B cell (primary cell): ENCODE measurements at regions not wholly inside any gene's neighbourhood (a gene's known extent, or its start where the extent isn't known, plus 50 kb on each side); places are given as distances from the start of the nearest gene placed in this dataset.

Experiments used
- ATAC-seq: fragments of 200-7000 bp; cut with Tn5 transposase; one replicate; pipeline ENCODE4 v1.10.0; 2021; ENCODE audit warnings: low read depth, mild to moderate bottlenecking, moderate number of reproducible peaks, moderate library complexity
- CTCF ChIA-PET: fragments of 350-600 bp; sonication (Branson Sonifier 250); formaldehyde crosslinking; loops from one replicate; lab custom pipeline; 2021; ENCODE audit warnings: antibody characterized with exemption, inconsistent platforms; lab: Charles Lee
- POLR2A ChIA-PET: fragments of 350-600 bp; sonication (Branson Sonifier 250); formaldehyde crosslinking; loops from one replicate; lab custom pipeline; 2021; ENCODE audit warnings: antibody characterized with exemption; lab: Charles Lee
- DNase-seq: peaks from one replicate; pipeline ENCODE4 v3.0.0; 2013
- H2AFZ ChIP-seq: 2 replicates; pipeline ENCODE4 v1.6.1; 2012; ENCODE audit warnings: mild to moderate bottlenecking, low read depth, low read length; ENCODE audit not compliant: insufficient read depth, poor library complexity, severe bottlenecking
- H3K27ac ChIP-seq, 2 donors: 1 replicate in 1 of 2; 2 replicates in 1 of 2; pipeline ENCODE4 v1.5.1; 2012 to 2013; ENCODE audit warnings: low read length in 2 of 2, mild to moderate bottlenecking in 2 of 2, moderate library complexity in 1 of 2
- H3K27me3 ChIP-seq, 4 experiments: fragments of 200-600 bp in 1 of 4; sonication (generic) in 1 of 4; replicated peaks in 1 of 4; 1 replicate in 2 of 4; 2 replicates in 2 of 4; pipeline versions ENCODE4 v1.6.1 to v1.7.0; 2013 to 2016; ENCODE audit warnings: low read length in 3 of 4, mild to moderate bottlenecking in 2 of 4, mixed read lengths in 1 of 4, moderate library complexity in 1 of 4; ENCODE audit not compliant: insufficient read depth in 4 of 4, control insufficient read depth in 3 of 4; ENCODE audit errors: control extremely low read depth in 1 of 4
- H3K36me3 ChIP-seq, 2 experiments: replicated peaks in 1 of 2; 1 replicate in 1 of 2; 2 replicates in 1 of 2; pipeline versions ENCODE4 v1.6.1 to v1.7.1; 2013; ENCODE audit warnings: low read length in 1 of 2; ENCODE audit not compliant: insufficient read depth in 2 of 2, control insufficient read depth in 1 of 2; ENCODE audit errors: control extremely low read depth in 1 of 2, extremely low read depth in 1 of 2
- H3K4me1 ChIP-seq, 2 donors: fragments of 200-600 bp in 1 of 2; sonication (generic) in 1 of 2; 1 replicate in 1 of 2; 2 replicates in 1 of 2; pipeline versions ENCODE4 v1.5.1 to v1.6.1; 2013 to 2017; ENCODE audit warnings: low read length in 2 of 2; ENCODE audit not compliant: control insufficient read depth in 2 of 2, insufficient read depth in 2 of 2
- H3K4me2 ChIP-seq: replicated peaks from 2 replicates; pipeline ENCODE3; 2012; ENCODE audit warnings: mild to moderate bottlenecking, low read depth, low read length; ENCODE audit not compliant: poor library complexity, severe bottlenecking
- H3K4me3 ChIP-seq, 5 experiments: fragments of 200-600 bp in 1 of 5; sonication (generic) in 1 of 5; 1 replicate in 3 of 5; 2 replicates in 2 of 5; pipeline versions ENCODE4 v1.5.1 to v1.7.0; 2011 to 2016; ENCODE audit warnings: low read length in 4 of 5, mild to moderate bottlenecking in 4 of 5, low read depth in 2 of 5, control low read depth in 1 of 5, moderate library complexity in 1 of 5; ENCODE audit not compliant: insufficient read depth in 1 of 5; ENCODE audit errors: control extremely low read depth in 1 of 5, extremely low read depth in 1 of 5
- H3K79me2 ChIP-seq: fragments of 200-600 bp; sonication (generic); one replicate; pipeline ENCODE4 v1.6.0; 2016; ENCODE audit warnings: low read length; ENCODE audit not compliant: control insufficient read depth, insufficient read depth
- H3K9ac ChIP-seq: fragments of 200-600 bp; sonication (generic); 2 replicates; pipeline ENCODE4 v1.6.1; 2017; ENCODE audit warnings: mild to moderate bottlenecking, low read length, moderate library complexity
- H3K9me3 ChIP-seq, 3 donors: one replicate each; pipeline versions ENCODE4 v1.6.1 to v1.7.1; 2013; ENCODE audit warnings: low read length in 2 of 3; ENCODE audit not compliant: control insufficient read depth in 2 of 3, insufficient read depth in 1 of 3; ENCODE audit errors: control extremely low read depth in 1 of 3
- H4K20me1 ChIP-seq: 2 replicates; pipeline ENCODE4 v1.6.0; 2012; ENCODE audit warnings: mild to moderate bottlenecking, low read length; ENCODE audit not compliant: insufficient read depth, control insufficient read depth, poor library complexity, severe bottlenecking
- H3K27ac Mint-ChIP-seq: one replicate; pipeline ENCODE4 v1.8.0; 2021; ENCODE audit warnings: mixed read lengths
- H3K27me3 Mint-ChIP-seq: one replicate; pipeline ENCODE4 v1.8.0; 2021; ENCODE audit warnings: mixed read lengths
- H3K4me1 Mint-ChIP-seq: one replicate; pipeline ENCODE4 v1.8.0; 2021; ENCODE audit warnings: mixed read lengths
- H3K4me3 Mint-ChIP-seq: one replicate; pipeline ENCODE4 v1.8.0; 2021; ENCODE audit warnings: mixed read lengths
- H3K9me3 Mint-ChIP-seq: one replicate; pipeline ENCODE4 v1.8.0; 2022; ENCODE audit warnings: mixed read lengths; ENCODE audit not compliant: insufficient read depth
- EZH2 ChIP-seq: IDR thresholded peaks from 2 replicates; pipeline ENCODE4 v1.6.1; 2012; ENCODE audit warnings: borderline replicate concordance, low read depth, mild to moderate bottlenecking, moderate library complexity, low read length; ENCODE audit not compliant: insufficient read depth, poor library complexity, severe bottlenecking
- WGBS: methylation state at CpG from one replicate; pipeline ENCODE4 v1.1.5; 2013; ENCODE audit warnings: missing lambda C conversion rate; ENCODE audit not compliant: insufficient coverage; 5-methylcytosine and 5-hydroxymethylcytosine counted together
- intact Hi-C: fragments of 100-400 bp; cut with micrococcal nuclease; formaldehyde crosslinking; loops from one replicate; pipeline ENCODE4 v1.10.0; 2022
- TF ChIP-seq, protein P1 (sequence below): fragments of 200-600 bp; IDR thresholded peaks from one replicate; pipeline ENCODE4 v1.8.0; 2022; ENCODE audit warnings: antibody characterized with exemption, mild to moderate bottlenecking

DNA sequence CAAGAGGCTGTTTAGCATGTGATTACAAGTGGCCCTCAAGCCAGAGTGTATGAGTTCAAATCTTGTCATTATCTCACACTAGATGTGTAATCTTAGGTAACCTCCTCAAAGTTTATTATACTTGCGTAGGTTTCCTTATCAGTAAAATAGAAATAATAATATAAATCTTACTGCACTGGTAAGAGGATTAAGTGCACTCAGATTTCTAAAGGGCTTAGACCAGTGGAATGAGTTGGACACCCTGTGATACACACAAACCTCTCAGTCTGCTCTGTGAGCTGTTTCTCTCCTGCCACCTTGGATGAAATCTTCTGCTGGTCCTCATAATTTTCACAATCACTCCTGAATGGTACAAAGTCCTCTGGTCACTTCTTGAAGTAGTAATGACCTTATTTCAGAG is 145.4 kb upstream of the ZNF516 start:
- intact Hi-C loops = no loop called here
- no peak overlapping the region for H3K4me3 ChIP-seq
- ATAC-seq = no peak
- TF ChIP-seq EZH2 = no peak
- TF ChIP-seq, protein P1, sequence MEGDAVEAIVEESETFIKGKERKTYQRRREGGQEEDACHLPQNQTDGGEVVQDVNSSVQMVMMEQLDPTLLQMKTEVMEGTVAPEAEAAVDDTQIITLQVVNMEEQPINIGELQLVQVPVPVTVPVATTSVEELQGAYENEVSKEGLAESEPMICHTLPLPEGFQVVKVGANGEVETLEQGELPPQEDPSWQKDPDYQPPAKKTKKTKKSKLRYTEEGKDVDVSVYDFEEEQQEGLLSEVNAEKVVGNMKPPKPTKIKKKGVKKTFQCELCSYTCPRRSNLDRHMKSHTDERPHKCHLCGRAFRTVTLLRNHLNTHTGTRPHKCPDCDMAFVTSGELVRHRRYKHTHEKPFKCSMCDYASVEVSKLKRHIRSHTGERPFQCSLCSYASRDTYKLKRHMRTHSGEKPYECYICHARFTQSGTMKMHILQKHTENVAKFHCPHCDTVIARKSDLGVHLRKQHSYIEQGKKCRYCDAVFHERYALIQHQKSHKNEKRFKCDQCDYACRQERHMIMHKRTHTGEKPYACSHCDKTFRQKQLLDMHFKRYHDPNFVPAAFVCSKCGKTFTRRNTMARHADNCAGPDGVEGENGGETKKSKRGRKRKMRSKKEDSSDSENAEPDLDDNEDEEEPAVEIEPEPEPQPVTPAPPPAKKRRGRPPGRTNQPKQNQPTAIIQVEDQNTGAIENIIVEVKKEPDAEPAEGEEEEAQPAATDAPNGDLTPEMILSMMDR = no peak
- ChIA-PET CTCF (no interaction called here), POLR2A (no interaction called here)
- H3K4me2 ChIP-seq = no peak overlapping the region
- H3K27me3 ChIP-seq = no peaks in the 10 kb centered on the region
- no peaks in the 10 kb centered on the region for H3K4me1 Mint-ChIP-seq
- H3K4me3 Mint-ChIP-seq = no peak overlapping the region
- no peaks in the 10 kb centered on the region for H3K4me1 ChIP-seq
- H2AFZ ChIP-seq = no peak overlapping the region
- no peaks in the 10 kb centered on the region for H3K79me2 ChIP-seq
- peaks cover 8% of the 10 kb centered on the region for H3K27me3 Mint-ChIP-seq
- no peaks in the 10 kb centered on the region for H3K36me3 ChIP-seq
- no peaks in the 10 kb centered on the region for H3K9me3 Mint-ChIP-seq
- no peak overlapping the region for H3K27ac ChIP-seq
- H4K20me1 ChIP-seq = no peaks in the 10 kb centered on the region
- no CpG with 5 or more reads among the region's 1 CpG for WGBS
- no peak for DNase-seq
- H3K9me3 ChIP-seq = peaks cover 0 to 4% (median 0%) of the 10 kb centered on the region in 3 donors
- H3K27ac Mint-ChIP-seq = no peak overlapping the region
- H3K9ac ChIP-seq = no peak overlapping the region

DNA sequence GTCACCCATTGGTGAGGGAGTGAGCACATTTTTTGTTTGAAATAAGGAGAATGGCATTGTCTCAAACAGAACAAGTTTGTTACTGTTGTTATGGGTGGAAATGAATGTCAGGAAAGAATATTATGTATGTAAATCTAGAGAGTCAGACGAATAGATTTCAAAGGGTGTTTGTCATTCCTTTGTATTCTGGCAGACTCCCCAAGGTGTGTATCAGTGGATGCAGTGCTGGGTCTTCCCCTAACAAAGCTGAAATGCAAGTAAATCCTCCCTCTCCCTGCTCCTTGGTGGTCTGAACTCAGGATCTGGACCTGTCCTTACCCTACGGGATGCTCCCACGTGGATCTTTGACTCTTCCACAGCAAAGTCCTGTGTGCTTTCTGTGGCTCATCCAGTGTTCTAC is 139.5 kb upstream of the ZNF516 start:
- no peak overlapping the region for H3K4me3 Mint-ChIP-seq
- peaks cover 24% of the 10 kb centered on the region for H3K27me3 Mint-ChIP-seq
- WGBS = 100% methylated on average over 2 of the region's 3 CpGs
- TF ChIP-seq, protein P1 = no peak
- TF ChIP-seq EZH2 = no peak
- Histone ChIP-seq H3K9me3 (peaks cover 0 to 1% (median 0%) of the 10 kb centered on the region in 3 donors), H3K4me3 (no peak overlapping the region), H3K4me1 (no peaks in the 10 kb centered on the region), H3K4me2 (no peak overlapping the region), H2AFZ (no peak overlapping the region), H3K36me3 (no peaks in the 10 kb centered on the region), H4K20me1 (no peaks in the 10 kb centered on the region), H3K27me3 (no peaks in the 10 kb centered on the region), H3K79me2 (no peaks in the 10 kb centered on the region), H3K27ac (no peak overlapping the region), H3K9ac (no peak overlapping the region)
- intact Hi-C loops = no loop called here
- H3K27ac Mint-ChIP-seq = no peak overlapping the region
- peaks cover 5% of the 10 kb centered on the region for H3K9me3 Mint-ChIP-seq
- DNase-seq (no peak), ATAC-seq (no peak)
- CTCF ChIA-PET = no interaction called here
- H3K4me1 Mint-ChIP-seq = no peaks in the 10 kb centered on the region
- POLR2A ChIA-PET = no interaction called here
